ENCODE measurements at regions not wholly inside any gene's neighbourhood (a gene's known extent, or its start where the extent isn't known, plus 50 kb on each side); places are given as distances from the start of the nearest gene placed in this dataset.

GRCh38 chr20:56774873-56775272 is 145.8 kb downstream of the TFAP2C start:
- Histone ChIP-seq H3K4me3 (replicated peaks; ENCODE audit: low read depth, low read length) (no peak overlapping the region), H3K27me3 (replicated peaks; ENCODE audit: control insufficient read depth, insufficient read depth, low read length) (no peaks in the 10 kb centered on the region)
- no peak for TF ChIP-seq CTCF (IDR thresholded peaks at IDR 0.05; ENCODE audit: insufficient read depth, low read length, poor library complexity, severe bottlenecking)

GRCh38 chr20:56776345-56776744 is 147.2 kb downstream of the TFAP2C start:
- Histone ChIP-seq H3K27me3 (replicated peaks; ENCODE audit: control insufficient read depth, insufficient read depth, low read length) (no peaks in the 10 kb centered on the region), H3K36me3 (ENCODE audit: control insufficient read depth, insufficient read depth, low read length) (no peaks in the 10 kb centered on the region), H3K4me3 (replicated peaks; ENCODE audit: low read depth, low read length) (no peak overlapping the region)
- no peak for TF ChIP-seq CTCF (IDR thresholded peaks at IDR 0.05; ENCODE audit: insufficient read depth, low read length, poor library complexity, severe bottlenecking)
- no peak for DNase-seq (ENCODE audit: extremely low read depth, insufficient read length)

More at GRCh38 chr20:56774873-56775272, 145.8 kb downstream of the TFAP2C start:
- no peaks in the 10 kb centered on the region for H3K36me3 ChIP-seq (ENCODE audit: control insufficient read depth, insufficient read depth, low read length)
- no peak for DNase-seq (ENCODE audit: extremely low read depth, insufficient read length)

- Histone ChIP-seq H3K4me3 (replicated peaks; ENCODE audit: low read depth, low read length) (no peak overlapping the region), H3K27me3 (replicated peaks; ENCODE audit: control insufficient read depth, insufficient read depth, low read length) (no peaks in the 10 kb centered on the region), H3K36me3 (ENCODE audit: control insufficient read depth, insufficient read depth, low read length) (no peaks in the 10 kb centered on the region)
- no peak for DNase-seq (ENCODE audit: extremely low read depth, insufficient read length)
- no peak for TF ChIP-seq CTCF (IDR thresholded peaks at IDR 0.05; ENCODE audit: insufficient read depth, low read length, poor library complexity, severe bottlenecking)
Observed at GRCh38 chr20:56778765-56779195, 149.7 kb downstream of the TFAP2C start.

- Histone ChIP-seq H3K27me3 (replicated peaks; ENCODE audit: control insufficient read depth, insufficient read depth, low read length) (no peaks in the 10 kb centered on the region), H3K4me3 (replicated peaks; ENCODE audit: low read depth, low read length) (no peak overlapping the region), H3K36me3 (ENCODE audit: control insufficient read depth, insufficient read depth, low read length) (no peaks in the 10 kb centered on the region)
- TF ChIP-seq CTCF (IDR thresholded peaks at IDR 0.05; ENCODE audit: insufficient read depth, low read length, poor library complexity, severe bottlenecking): no peak
- no peak for DNase-seq (ENCODE audit: extremely low read depth, insufficient read length)
Observed at GRCh38 chr20:56779452-56780143, 150.5 kb downstream of the TFAP2C start.

GRCh38 chr20:56780266-56780665 is 151.2 kb downstream of the TFAP2C start:
- TF ChIP-seq CTCF (IDR thresholded peaks at IDR 0.05; ENCODE audit: insufficient read depth, low read length, poor library complexity, severe bottlenecking): no peak
- H3K27me3 ChIP-seq (replicated peaks; ENCODE audit: control insufficient read depth, insufficient read depth, low read length): no peaks in the 10 kb centered on the region
- no peaks in the 10 kb centered on the region for H3K36me3 ChIP-seq (ENCODE audit: control insufficient read depth, insufficient read depth, low read length)
- no peak for DNase-seq (ENCODE audit: extremely low read depth, insufficient read length)
- no peak overlapping the region for H3K4me3 ChIP-seq (replicated peaks; ENCODE audit: low read depth, low read length)

All from GM06990 (cell line).